Immature natural killer cell (primary cell): ENCODE measurements at regions not wholly inside any gene's neighbourhood (a gene's known extent, or its start where the extent isn't known, plus 50 kb on each side); places are given as distances from the start of the nearest gene placed in this dataset.

ENCODE experiments used
- DNase-seq, 3 donors: peaks; one replicate each; pipeline ENCODE4 v3.0.0; 2022; ENCODE audit warnings: mixed read lengths in 1 of 3
- H3K27ac Mint-ChIP-seq, 6 donors: one replicate each; pipeline ENCODE4 v1.8.0; 2020; ENCODE audit warnings: mixed read lengths in 6 of 6, mild to moderate bottlenecking in 5 of 6, inconsistent platforms in 4 of 6, moderate library complexity in 3 of 6
- H3K27me3 Mint-ChIP-seq, 3 donors: one replicate each; pipeline ENCODE4 v1.8.0; 2020 to 2021; ENCODE audit warnings: low read depth in 3 of 3, mild to moderate bottlenecking in 3 of 3, mixed read lengths in 3 of 3, moderate library complexity in 3 of 3, inconsistent platforms in 1 of 3
- H3K36me3 Mint-ChIP-seq, 3 donors: one replicate each; pipeline ENCODE4 v1.8.0; 2020; ENCODE audit warnings: mixed read lengths in 3 of 3, inconsistent platforms in 2 of 3, mild to moderate bottlenecking in 2 of 3
- H3K4me1 Mint-ChIP-seq, 2 donors: one replicate each; pipeline ENCODE4 v1.8.0; 2020; ENCODE audit warnings: inconsistent platforms in 2 of 2, mild to moderate bottlenecking in 2 of 2, mixed read lengths in 2 of 2, moderate library complexity in 1 of 2
- H3K4me3 Mint-ChIP-seq, 5 donors: one replicate each; pipeline ENCODE4 v1.8.0; 2020; ENCODE audit warnings: mild to moderate bottlenecking in 5 of 5, mixed read lengths in 5 of 5, inconsistent platforms in 3 of 5, moderate library complexity in 3 of 5
- H3K9me3 Mint-ChIP-seq, 6 donors: one replicate each; pipeline ENCODE4 v1.8.0; 2020; ENCODE audit warnings: mild to moderate bottlenecking in 6 of 6, mixed read lengths in 6 of 6, inconsistent platforms in 4 of 6, moderate library complexity in 3 of 6

DNA sequence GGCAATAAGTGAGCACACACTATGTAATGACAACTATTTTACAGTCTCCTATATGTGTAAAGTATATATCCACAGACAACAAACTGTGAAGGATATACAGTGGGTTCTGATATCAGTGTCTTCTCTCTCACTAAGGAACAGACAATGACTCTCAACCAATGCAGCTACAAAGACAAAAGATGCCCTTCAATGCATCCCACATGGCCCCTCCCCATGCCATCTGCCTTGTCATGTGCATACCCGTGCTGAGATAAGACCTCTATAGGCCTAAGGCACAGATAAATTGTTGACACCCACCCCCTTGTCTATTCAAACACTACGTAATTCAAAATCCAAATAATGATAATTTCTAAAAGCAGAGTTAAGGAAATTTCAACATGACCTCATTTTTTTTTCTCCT is 1123.5 kb upstream of the MAP3K7 start:
- Mint-ChIP-seq H3K4me3 (no peak overlapping the region), H3K4me1 (no peaks in the 10 kb centered on the region), H3K9me3 (peaks cover 0 to 13% (median 7%) of the 10 kb centered on the region in 6 donors), H3K27me3 (no peaks in the 10 kb centered on the region), H3K27ac (no peak overlapping the region), H3K36me3 (no peaks in the 10 kb centered on the region)
- DNase-seq: no peak

DNA sequence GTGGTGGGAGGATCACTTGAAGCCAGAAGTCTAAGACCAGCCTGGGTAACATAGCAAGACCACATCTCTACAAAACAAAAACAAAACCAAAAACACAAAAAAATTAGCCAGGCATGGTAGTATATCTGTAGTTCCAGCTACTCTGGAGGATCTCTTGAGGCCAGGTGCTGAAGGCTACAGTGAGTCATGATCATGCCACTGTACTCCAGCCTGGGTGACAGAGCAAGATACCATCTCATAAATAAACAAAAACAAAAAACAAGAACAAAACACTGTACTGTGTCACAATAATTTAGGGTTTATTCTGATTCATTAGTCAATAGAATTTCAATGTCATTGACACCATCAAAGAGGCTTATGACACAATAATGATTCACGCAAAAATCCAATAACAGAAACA is 1121.7 kb upstream of the MAP3K7 start:
- H3K4me1 Mint-ChIP-seq: no peaks in the 10 kb centered on the region
- no peak for DNase-seq
- peaks cover 4 to 16% (median 7%) of the 10 kb centered on the region in 6 donors for H3K9me3 Mint-ChIP-seq
- no peak overlapping the region for H3K27ac Mint-ChIP-seq
- no peaks in the 10 kb centered on the region for H3K27me3 Mint-ChIP-seq
- H3K4me3 Mint-ChIP-seq: no peak overlapping the region
- no peaks in the 10 kb centered on the region for H3K36me3 Mint-ChIP-seq

DNA sequence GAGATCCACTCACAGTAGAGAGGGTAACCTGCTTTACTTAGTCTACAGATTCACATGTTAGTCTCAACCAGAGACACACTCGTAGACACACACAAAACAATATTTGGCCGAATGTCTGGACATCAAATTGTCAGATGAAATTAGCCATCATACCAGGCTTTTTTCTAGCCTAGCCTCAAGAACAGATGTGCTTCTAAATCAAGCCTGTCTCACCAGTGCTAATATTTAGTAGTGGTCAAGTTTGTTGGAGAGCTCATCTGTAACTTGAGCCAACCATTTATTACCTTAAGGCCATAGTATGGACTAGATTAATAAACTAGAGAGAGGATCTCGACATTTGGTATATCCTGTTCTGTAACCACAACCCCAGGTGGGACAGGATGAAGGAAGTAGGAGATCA is 1118.8 kb upstream of the MAP3K7 start:
- H3K4me1 Mint-ChIP-seq: no peaks in the 10 kb centered on the region
- H3K27me3 Mint-ChIP-seq: peaks cover 0 to 2% (median 2%) of the 10 kb centered on the region in 3 donors
- H3K9me3 Mint-ChIP-seq: peaks cover 7 to 25% (median 15%) of the 10 kb centered on the region in 6 donors
- DNase-seq: no peak
- H3K4me3 Mint-ChIP-seq: no peak overlapping the region
- no peaks in the 10 kb centered on the region for H3K36me3 Mint-ChIP-seq
- H3K27ac Mint-ChIP-seq: no peak overlapping the region

DNA sequence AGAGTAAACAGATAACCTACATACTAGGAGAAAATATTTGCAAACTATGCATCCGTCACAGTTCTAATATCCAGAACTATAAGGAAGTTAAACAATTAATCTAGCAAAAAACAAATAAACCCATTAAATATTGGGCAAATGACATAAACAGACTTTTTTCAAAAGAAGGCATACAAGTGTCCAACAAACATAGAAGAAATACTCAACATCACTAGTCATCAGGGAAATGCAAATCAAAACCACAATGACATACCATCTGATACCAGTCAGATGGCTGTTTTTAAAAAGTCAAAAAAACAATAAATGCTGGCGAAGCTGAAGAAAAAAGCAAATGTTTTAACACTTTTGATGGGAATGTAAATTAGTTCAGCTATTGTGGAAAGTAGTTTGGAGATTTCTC is 1117.7 kb upstream of the MAP3K7 start:
- H3K4me3 Mint-ChIP-seq: no peak overlapping the region
- no peak overlapping the region for H3K27ac Mint-ChIP-seq
- H3K36me3 Mint-ChIP-seq: no peaks in the 10 kb centered on the region
- peaks cover 7 to 22% (median 15%) of the 10 kb centered on the region in 6 donors for H3K9me3 Mint-ChIP-seq
- peaks cover 0 to 2% (median 2%) of the 10 kb centered on the region in 3 donors for H3K27me3 Mint-ChIP-seq
- H3K4me1 Mint-ChIP-seq: no peaks in the 10 kb centered on the region
- no peak for DNase-seq

DNA sequence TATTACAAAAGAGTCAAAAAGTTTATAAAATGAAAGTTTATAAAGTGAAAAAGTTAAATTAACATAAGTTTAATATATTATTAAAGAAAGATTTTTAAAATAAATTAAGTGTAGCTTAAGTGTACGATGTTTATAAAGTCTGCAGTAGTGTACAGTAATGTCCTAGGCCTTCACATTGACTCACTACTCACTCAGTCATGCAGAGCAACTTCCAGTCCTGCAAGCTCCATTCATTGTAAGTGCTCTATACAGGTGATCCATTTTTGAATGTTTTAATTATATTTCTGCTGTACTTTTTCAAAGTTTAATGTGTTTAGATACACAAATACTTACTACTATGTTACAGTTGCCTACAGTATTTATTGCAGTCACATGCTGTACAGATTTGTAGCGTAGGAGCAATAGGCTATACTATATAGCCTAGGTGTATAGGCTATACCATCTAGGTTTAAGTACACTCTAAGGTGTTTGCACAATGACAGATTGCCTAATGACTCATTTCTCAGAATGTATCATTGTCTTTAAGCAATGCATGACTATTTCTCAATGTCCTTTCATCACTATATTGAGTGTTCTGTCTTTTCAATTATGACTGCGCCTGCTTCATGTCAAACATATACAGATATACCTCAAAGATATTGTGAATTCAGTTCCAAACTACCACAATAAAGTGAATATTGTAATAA is 1110.3 kb upstream of the MAP3K7 start:
- peaks cover 0 to 4% (median 2%) of the 10 kb centered on the region in 3 donors for H3K27me3 Mint-ChIP-seq
- H3K4me3 Mint-ChIP-seq: no peak overlapping the region
- H3K27ac Mint-ChIP-seq: no peak overlapping the region
- peaks cover 0 to 21% (median 4%) of the 10 kb centered on the region in 6 donors for H3K9me3 Mint-ChIP-seq
- H3K4me1 Mint-ChIP-seq: no peaks in the 10 kb centered on the region
- DNase-seq: no peak
- no peaks in the 10 kb centered on the region for H3K36me3 Mint-ChIP-seq

DNA sequence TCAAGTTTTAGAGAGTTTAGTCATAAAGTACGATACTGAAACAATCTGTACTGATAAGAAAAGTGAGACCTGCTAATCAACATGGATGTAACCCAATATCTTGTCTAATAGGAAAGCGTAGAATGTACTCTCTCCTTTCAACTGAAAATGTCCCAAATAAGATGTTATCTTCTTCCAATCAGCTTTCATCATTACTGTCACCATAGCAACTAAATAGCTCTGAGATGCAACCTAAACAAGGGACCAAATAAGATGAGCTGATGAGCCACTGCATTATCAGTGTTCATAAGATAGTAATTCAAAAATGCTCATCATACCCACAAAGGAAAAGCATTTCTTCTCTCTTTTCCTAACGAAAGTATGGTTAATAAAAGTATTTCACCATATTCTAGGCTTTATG is 1108.3 kb upstream of the MAP3K7 start:
- Mint-ChIP-seq H3K36me3 (no peaks in the 10 kb centered on the region), H3K27me3 (peaks cover 0 to 3% (median 0%) of the 10 kb centered on the region in 3 donors), H3K9me3 (peaks cover 0 to 19% (median 1%) of the 10 kb centered on the region in 6 donors), H3K27ac (no peak overlapping the region), H3K4me3 (no peak overlapping the region), H3K4me1 (no peaks in the 10 kb centered on the region)
- no peak for DNase-seq

DNA sequence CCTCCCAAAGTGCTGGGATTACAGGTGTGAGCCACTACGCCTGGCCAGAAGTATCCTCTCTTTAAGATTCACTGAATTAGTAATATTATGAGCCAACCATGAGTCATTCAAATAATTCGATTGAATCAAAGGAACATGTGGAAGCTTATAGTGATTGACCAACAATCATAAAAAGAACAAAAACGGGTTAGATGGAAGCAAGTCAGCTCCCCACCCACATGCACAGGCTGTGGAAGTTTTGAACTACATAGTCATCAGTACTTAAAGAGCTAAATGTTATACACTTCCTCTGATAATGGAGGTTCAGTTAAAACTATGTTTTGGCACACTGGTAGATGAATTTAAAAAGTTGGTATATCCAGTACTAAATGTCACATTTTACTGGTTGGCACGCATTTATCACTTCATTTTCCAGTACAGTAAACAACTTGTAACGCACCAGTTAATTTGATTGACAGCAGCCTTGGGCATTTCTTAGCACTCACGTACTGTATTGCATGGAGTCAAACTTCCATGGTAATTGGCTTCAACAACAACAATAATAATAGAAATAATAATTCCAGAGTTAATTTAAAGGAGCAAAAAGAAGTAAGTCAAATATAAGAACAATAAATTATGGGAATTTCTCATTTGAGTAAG is 1107.3 kb upstream of the MAP3K7 start:
- H3K27me3 Mint-ChIP-seq: peaks cover 0 to 3% (median 0%) of the 10 kb centered on the region in 3 donors
- no peak overlapping the region for H3K27ac Mint-ChIP-seq
- no peaks in the 10 kb centered on the region for H3K36me3 Mint-ChIP-seq
- no peak overlapping the region for H3K4me3 Mint-ChIP-seq
- peaks cover 0 to 21% (median 2%) of the 10 kb centered on the region in 6 donors for H3K9me3 Mint-ChIP-seq
- H3K4me1 Mint-ChIP-seq: no peaks in the 10 kb centered on the region
- DNase-seq: no peak

DNA sequence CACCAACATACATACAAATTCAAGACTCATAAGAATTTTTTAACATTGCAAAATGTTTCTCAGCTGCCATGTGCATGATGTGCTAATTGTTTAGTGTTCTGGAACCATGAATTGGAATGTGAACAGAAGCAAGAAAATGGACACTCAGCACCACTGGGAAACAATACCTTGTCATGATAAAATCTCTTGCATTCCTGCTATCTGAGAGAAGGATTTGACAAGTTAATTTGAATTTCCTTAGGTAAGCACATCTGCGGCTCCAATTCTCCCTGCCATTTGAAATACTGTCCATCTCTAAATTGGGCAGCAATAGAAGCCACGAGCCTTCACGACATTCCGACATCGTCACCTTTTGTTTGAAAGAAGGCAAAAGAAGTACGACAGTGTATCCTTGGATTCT is 1104.6 kb upstream of the MAP3K7 start:
- peaks cover 0 to 17% (median 2%) of the 10 kb centered on the region in 6 donors for H3K9me3 Mint-ChIP-seq
- peaks cover 0 to 3% (median 1%) of the 10 kb centered on the region in 3 donors for H3K27me3 Mint-ChIP-seq
- no peaks in the 10 kb centered on the region for H3K36me3 Mint-ChIP-seq
- H3K4me1 Mint-ChIP-seq: no peaks in the 10 kb centered on the region
- no peak overlapping the region for H3K4me3 Mint-ChIP-seq
- no peak overlapping the region for H3K27ac Mint-ChIP-seq
- no peak for DNase-seq

DNA sequence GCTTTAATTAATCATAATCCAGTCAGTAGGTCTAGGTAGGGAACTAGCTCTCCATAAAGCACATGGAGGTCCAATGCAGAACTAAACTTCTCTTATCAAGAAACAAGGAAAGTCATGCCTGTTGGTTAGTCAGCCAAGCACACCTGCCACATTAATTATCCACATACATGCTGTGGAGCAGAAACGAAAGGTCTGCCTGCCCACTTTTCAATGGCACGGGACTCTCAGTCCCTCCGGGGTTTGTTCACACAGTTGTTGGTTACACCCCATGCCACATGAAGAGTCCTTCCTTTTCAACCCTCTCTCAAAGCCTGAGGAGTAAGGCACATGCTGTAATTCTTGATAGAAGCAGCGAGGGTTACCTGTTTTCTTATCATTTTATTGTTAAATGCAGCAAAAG is 1096.4 kb upstream of the MAP3K7 start:
- Mint-ChIP-seq H3K36me3 (no peaks in the 10 kb centered on the region), H3K27ac (no peak overlapping the region), H3K9me3 (peaks cover 0 to 27% (median 5%) of the 10 kb centered on the region in 6 donors), H3K27me3 (peaks cover 0 to 4% (median 2%) of the 10 kb centered on the region in 3 donors), H3K4me3 (no peak overlapping the region), H3K4me1 (no peaks in the 10 kb centered on the region)
- no peak for DNase-seq

DNA sequence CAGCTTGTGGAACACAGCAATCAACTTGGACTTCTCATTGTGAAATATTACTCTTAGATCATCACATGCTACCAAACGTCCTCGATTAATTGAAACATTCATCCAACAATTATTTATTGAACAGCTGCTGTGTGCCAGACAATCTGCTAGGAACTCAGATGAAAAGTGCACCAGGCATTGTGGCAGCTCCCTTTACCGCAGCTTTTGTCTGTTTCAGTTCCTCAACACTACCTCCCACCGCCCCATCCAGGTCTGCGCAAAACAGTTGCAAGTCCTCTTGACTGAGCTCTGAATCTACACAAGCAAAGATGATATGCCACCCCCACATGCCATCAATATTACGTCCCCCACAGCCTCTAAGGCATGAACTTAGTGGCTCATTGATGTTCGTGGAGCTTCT is 1094.4 kb upstream of the MAP3K7 start:
- Mint-ChIP-seq H3K27ac (no peak overlapping the region), H3K9me3 (peaks cover 0 to 27% (median 6%) of the 10 kb centered on the region in 6 donors), H3K36me3 (no peaks in the 10 kb centered on the region), H3K27me3 (peaks cover 0 to 4% (median 2%) of the 10 kb centered on the region in 3 donors), H3K4me3 (no peak overlapping the region), H3K4me1 (no peaks in the 10 kb centered on the region)
- DNase-seq: no peak

DNA sequence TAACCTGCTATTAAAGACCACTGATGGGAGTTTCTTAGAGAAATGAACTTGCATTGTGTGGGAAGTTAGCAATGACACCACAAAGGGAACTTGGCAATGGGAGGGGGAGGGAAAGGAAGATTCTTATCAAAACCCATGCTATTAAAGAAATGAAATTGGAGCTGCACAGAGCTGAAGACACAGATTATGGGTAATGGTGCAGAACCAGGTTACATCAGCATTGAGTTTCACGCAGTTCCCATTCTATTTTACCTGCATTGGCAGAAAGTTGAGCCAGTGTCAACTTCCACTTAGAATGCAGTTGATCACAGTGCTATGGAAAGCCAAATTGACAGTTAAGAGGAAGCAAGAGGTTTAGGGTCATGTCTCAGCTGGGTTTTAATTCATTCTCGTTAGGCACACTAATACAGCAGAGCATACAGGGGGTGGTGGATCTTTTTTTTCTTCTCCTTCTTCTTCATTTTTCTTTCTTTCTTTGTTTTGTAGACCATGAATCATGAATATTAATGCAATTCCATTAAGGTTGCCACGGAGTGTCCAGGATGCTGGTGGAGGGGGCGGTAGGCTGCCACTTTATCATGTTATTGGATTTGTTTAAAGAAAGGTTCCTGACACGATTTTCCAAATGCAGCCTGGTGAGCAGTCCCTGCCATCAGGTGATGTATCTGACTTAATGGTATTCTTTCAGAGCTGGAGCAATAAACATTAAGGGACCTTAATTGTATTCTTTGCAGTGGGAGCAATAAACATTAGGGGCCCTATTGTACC is 1092.0 kb upstream of the MAP3K7 start:
- no peaks in the 10 kb centered on the region for H3K36me3 Mint-ChIP-seq
- H3K27ac Mint-ChIP-seq: no peak overlapping the region
- DNase-seq: no peak
- H3K4me3 Mint-ChIP-seq: no peak overlapping the region
- H3K9me3 Mint-ChIP-seq: peaks cover 0 to 24% (median 5%) of the 10 kb centered on the region in 6 donors
- H3K27me3 Mint-ChIP-seq: peaks cover 0 to 4% (median 2%) of the 10 kb centered on the region in 3 donors
- H3K4me1 Mint-ChIP-seq: no peaks in the 10 kb centered on the region

DNA sequence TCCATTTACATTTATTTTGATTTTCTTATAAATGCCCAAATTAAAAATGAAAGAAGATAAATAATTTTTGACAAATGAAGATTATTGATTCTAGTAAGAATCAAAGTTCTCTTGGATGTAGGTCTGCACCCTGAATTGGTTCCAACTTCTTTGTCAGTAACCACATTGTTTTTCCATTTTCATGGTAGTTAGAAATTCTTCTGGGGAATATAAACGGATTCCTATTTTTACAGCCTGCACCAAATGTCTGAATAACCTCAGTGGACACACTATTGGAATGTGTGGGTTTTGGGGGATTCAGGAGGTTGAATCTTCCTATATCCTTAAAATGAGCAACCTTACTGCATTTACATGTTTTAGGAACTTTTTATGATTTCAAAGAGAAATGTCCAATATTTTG is 1085.3 kb upstream of the MAP3K7 start:
- Mint-ChIP-seq H3K36me3 (no peaks in the 10 kb centered on the region), H3K27me3 (no peaks in the 10 kb centered on the region), H3K4me1 (no peaks in the 10 kb centered on the region), H3K27ac (no peak overlapping the region), H3K4me3 (no peak overlapping the region), H3K9me3 (peaks cover 0 to 21% (median 6%) of the 10 kb centered on the region in 6 donors)
- DNase-seq: no peak

DNA sequence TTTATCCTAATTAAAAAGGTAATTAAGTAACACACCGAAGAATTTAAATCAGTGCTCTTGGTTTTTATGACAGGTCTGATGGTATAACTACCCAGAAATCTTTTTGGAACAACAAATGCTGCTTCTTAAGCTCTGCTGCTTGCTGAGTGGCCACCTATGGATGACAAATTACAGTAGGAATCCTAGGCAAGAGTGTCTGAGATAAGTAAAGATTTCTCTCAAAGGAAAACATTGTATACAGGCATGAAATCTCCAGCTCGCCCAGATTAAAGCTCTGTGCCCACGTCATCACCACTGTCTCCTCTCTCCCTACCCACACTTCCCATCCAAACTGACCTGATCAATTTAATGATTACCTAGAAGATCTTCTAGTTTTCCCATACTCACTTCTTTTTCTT is 1083.0 kb upstream of the MAP3K7 start:
- H3K4me3 Mint-ChIP-seq: no peak overlapping the region
- no peak for DNase-seq
- H3K9me3 Mint-ChIP-seq: peaks cover 0 to 26% (median 6%) of the 10 kb centered on the region in 6 donors
- H3K4me1 Mint-ChIP-seq: peaks cover 0 to 1% of the 10 kb centered on the region in 2 donors
- no peak overlapping the region for H3K27ac Mint-ChIP-seq
- no peaks in the 10 kb centered on the region for H3K36me3 Mint-ChIP-seq
- no peaks in the 10 kb centered on the region for H3K27me3 Mint-ChIP-seq
